GDM1 (cell line): ENCODE measurements at regions not wholly inside any gene's neighbourhood (a gene's known extent, or its start where the extent isn't known, plus 50 kb on each side); places are given as distances from the start of the nearest gene placed in this dataset.
"Not testable (repeated sequence)": the region's sequence is repeated elsewhere in the genome, so short reads cannot be mapped to it uniquely, and the experiment has no call there.

ENCODE experiments used
- DNase-seq: peaks from one replicate; lab custom pipeline; 2025; lab: John Stamatoyannopoulos, UW

GRCh38 chr2:4139316-4139715 is 435.9 kb downstream of the DCDC2C start:
- DNase-seq = no peak

- no peak for DNase-seq
Measured at GRCh38 chr2:4139731-4140130, 436.4 kb downstream of the DCDC2C start.

GRCh38 chr2:4140281-4140970 is 437.1 kb downstream of the DCDC2C start:
- DNase-seq = no peak

- no peak for DNase-seq
Measured at GRCh38 chr2:4144731-4145130, 441.4 kb downstream of the DCDC2C start.

GRCh38 chr2:4151521-4151920 is 448.1 kb downstream of the DCDC2C start:
- no peak for DNase-seq

- no peak for DNase-seq
Measured at GRCh38 chr2:4152051-4152450, 448.7 kb downstream of the DCDC2C start.

GRCh38 chr2:4168834-4169233 is 465.5 kb downstream of the DCDC2C start:
- DNase-seq = no peak

- no peak for DNase-seq
Measured at GRCh38 chr2:4174796-4175195, 471.4 kb downstream of the DCDC2C start.

- DNase-seq = no peak
Measured at GRCh38 chr2:4175343-4175742, 472.0 kb downstream of the DCDC2C start.

- no peak for DNase-seq
Measured at GRCh38 chr2:4180631-4181030, 477.3 kb downstream of the DCDC2C start.

- DNase-seq = no peak
Measured at GRCh38 chr2:4181062-4181461, 477.7 kb downstream of the DCDC2C start.

- DNase-seq = no peak
Measured at GRCh38 chr2:4188561-4188960, 485.2 kb downstream of the DCDC2C start.

GRCh38 chr2:4190548-4190947 is 487.2 kb downstream of the DCDC2C start:
- no peak for DNase-seq

GRCh38 chr2:4192119-4192518 is 488.7 kb downstream of the DCDC2C start:
- no peak for DNase-seq

GRCh38 chr2:4214444-4215205 is 511.2 kb downstream of the DCDC2C start:
- no peak for DNase-seq

- no peak for DNase-seq
Measured at GRCh38 chr2:4217737-4218136, 514.4 kb downstream of the DCDC2C start.

- no peak for DNase-seq
Measured at GRCh38 chr2:4219101-4219500, 515.7 kb downstream of the DCDC2C start.

- DNase-seq = no peak
Measured at GRCh38 chr2:4219571-4219970, 516.2 kb downstream of the DCDC2C start.

- DNase-seq = no peak
Measured at GRCh38 chr2:4221434-4221833, 518.1 kb downstream of the DCDC2C start.

- no peak for DNase-seq
Measured at GRCh38 chr2:4221845-4222244, 518.5 kb downstream of the DCDC2C start.

- DNase-seq = not testable (repeated sequence)
Measured at GRCh38 chr2:4244422-4244821, 541.0 kb downstream of the DCDC2C start.

- DNase-seq = no peak
Measured at GRCh38 chr2:4246364-4247131, 543.2 kb downstream of the DCDC2C start.

GRCh38 chr2:4247791-4248190 is 544.4 kb downstream of the DCDC2C start:
- no peak for DNase-seq
